SK-N-SH (cell line): ENCODE measurements at regions not wholly inside any gene's neighbourhood (a gene's known extent, or its start where the extent isn't known, plus 50 kb on each side); places are given as distances from the start of the nearest gene placed in this dataset.

Source experiments
- CTCF ChIP-seq: fragments of 200-600 bp; sonication (generic); IDR thresholded peaks from 2 replicates; pipeline ENCODE4 v1.6.1; 2017; ENCODE audit warnings: antibody characterized with exemption, mild to moderate bottlenecking, moderate library complexity
- EZH2phosphoT487 ChIP-seq: fragments of 200-600 bp; sonication (generic); IDR thresholded peaks from 2 replicates; pipeline ENCODE4 v1.6.1; 2017; ENCODE audit warnings: low read depth, mixed run types, mild to moderate bottlenecking, antibody characterized with exemption, moderate library complexity, borderline replicate concordance
- FOXM1 ChIP-seq: IDR thresholded peaks from 2 replicates; pipeline ENCODE4 v1.4.0; 2012; ENCODE audit warnings: low read depth, mild to moderate bottlenecking
- MXI1 ChIP-seq: IDR thresholded peaks from 2 replicates; pipeline ENCODE4 v1.6.1; 2012; ENCODE audit warnings: mild to moderate bottlenecking, low read depth, low read length, improper control_type of control experiment
- NRF1 ChIP-seq: IDR thresholded peaks from 2 replicates; pipeline ENCODE4 v1.6.1; 2012; ENCODE audit warnings: low read depth, mild to moderate bottlenecking, low read length
- RFX5 ChIP-seq: IDR thresholded peaks from 2 replicates; pipeline ENCODE4 v1.6.1; 2012; ENCODE audit warnings: mild to moderate bottlenecking, improper control_type of control experiment, low read length
- TEAD4 ChIP-seq: IDR thresholded peaks from 2 replicates; pipeline ENCODE4 v1.4.0; 2012; ENCODE audit warnings: mild to moderate bottlenecking, borderline replicate concordance; ENCODE audit not compliant: insufficient read depth

GRCh38 chr7:96599288-96599936 lies 110.2 kb downstream of the SEM1 start:
- TF ChIP-seq EZH2phosphoT487 (no peak), CTCF (no peak), FOXM1 (no peak), TEAD4 (no peak), NRF1 (no peak), RFX5 (no peak), MXI1 (no peak)
